Kidney glomerular epithelial cell (primary cell): ENCODE measurements at regions not wholly inside any gene's neighbourhood (a gene's known extent, or its start where the extent isn't known, plus 50 kb on each side); places are given as distances from the start of the nearest gene placed in this dataset.
"Not testable (repeated sequence)": the region's sequence is repeated elsewhere in the genome, so short reads cannot be mapped to it uniquely, and the experiment has no call there.

Source experiments
- DNase-seq: peaks from one replicate; lab custom pipeline; 2025; lab: John Stamatoyannopoulos, UW

DNA sequence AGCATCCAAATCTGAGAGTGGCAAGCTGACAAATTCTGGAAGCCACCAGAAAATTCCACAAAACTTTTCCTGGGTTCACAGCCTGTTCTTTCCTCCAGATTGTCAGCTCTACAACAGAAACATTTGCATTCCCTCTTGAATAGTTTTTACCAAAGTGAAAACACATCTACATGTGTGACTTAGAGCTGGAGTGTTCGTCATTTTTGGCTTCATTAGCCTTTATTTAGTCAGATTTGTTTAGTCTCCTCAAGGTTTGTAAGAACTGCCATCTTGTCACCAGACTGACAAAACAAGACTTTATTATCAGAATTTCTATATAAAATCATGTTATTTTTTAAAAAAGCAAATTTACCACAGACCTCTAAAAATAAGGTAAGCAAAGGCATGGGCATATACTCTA lies 347.3 kb downstream of the TRIM36 start:
- DNase-seq: no peak

DNA sequence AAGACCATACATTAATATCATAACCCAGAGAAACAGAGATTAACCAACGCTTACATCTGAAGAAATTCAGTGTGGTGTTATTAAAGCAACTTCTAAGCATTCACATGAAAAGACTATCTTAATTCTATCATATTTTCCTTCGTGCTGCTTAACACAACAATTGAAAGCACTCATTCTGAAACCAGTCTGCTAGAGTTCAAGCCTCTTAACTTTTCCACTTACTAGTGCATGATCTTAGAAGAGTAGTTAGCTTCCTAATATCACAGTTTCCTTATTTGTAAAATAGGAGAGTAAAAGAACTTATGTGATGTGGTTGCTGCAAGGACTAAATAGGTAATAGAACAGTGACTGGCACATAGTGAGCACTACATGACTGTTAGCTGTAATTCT lies 379.3 kb downstream of the TRIM36 start:
- no peak for DNase-seq

DNA sequence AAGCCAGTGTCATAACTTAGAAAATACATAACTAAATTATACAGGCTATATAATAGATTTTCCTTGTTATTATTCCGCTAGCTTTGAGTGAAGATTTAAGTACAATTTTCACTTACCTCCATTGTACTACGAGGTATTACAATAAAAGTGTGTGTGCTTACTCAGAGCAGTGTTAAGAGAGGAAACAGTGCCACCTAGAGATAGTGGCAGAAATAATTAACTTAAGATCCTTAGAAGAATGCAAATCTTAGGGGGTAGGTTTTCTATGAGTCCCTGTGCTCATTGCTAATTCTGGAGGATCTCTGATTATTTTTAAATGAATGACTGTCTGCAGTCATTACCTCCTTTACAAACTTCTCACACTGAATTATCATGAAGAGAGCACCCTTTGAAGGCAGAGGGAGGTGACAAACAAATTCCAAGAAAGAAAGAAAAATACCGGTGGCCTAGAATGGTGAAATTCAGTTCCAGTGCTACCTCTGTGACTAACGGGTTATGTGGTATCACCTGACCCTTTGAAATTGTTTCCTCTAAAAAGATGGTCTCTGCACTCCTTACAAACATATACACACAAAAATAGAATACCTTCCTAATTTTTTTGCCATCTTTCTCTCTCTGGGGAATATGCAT lies 379.8 kb downstream of the TRIM36 start:
- DNase-seq: peak; percentile 4

DNA sequence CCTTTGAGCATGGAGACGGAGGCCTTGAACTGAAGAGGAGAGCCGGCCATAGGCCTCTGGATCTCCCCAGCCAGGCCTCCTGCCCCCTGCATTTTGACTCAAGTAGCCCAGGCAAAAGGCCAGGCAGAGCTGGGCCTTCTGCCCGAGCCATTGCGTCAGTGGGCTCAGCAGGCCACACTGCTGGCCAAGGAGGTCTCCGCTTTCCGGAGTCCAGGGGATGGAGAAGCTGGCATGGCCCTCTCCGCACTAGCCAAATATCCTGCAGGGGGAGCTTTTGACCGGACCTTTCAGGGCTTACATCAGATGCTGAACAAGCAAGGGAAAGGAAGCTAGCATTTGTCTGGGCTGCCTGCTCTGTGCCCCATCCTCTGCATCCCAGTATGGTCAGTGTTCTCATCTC lies 386.8 kb downstream of the TRIM36 start:
- no peak for DNase-seq

DNA sequence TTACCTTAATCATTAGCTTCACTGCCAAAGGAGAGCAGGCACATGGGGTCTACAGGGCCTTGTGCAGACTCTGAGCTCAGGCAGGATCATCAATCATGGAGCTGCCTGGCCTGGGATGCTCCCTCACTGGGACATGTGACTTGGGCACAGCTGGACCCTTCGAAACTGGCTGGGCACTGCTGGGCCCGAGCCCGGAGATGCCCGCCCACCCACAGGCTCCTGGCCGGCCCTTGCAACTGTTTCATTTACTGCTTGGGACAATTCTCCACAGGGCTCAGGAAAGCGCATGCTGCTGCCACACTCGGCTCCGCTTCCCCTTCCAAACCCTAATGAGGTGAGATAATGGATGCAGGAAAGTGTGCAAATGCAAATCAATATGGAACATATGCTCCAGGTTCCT lies 387.5 kb downstream of the TRIM36 start:
- DNase-seq: no peak

DNA sequence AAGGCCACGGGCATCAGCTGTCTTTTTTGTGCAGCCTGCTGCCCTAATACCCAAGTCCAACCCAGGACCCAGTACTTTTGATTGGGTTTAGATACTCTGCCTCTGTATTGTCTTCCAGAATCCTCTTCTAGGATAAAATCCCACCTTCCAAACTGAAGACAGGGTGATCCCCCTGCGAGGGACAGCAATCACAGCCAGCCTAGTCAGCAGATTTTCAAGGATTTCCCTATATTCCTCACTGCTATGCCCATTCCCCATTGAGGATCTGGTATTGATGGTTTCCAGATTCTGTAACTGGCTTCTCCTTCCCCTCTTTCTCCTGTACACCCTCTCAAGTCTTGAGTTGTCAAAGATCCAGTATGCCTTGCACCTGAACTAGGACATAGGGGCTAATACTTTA lies 389.4 kb downstream of the TRIM36 start:
- DNase-seq: no peak

DNA sequence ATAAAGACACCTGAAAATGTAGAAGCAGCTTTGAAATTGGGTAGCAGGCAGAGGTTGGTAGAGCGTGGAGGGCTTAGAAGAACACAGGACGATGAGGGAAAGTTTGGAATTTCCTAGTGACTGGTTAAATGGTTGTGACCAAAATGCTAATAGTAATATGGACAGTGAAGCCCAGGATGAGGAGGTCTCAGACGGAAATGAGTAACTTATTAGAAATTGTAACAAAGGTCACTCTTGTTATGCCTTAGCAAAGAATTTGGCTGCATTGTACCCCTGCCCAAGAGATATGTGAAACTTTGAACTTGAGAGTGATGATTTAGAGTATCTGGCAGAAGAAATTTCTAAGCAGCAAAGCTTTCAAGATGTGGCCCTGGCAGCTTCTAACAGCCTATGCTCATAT lies 382.5 kb downstream of the KCNN2 start:
- no peak for DNase-seq

DNA sequence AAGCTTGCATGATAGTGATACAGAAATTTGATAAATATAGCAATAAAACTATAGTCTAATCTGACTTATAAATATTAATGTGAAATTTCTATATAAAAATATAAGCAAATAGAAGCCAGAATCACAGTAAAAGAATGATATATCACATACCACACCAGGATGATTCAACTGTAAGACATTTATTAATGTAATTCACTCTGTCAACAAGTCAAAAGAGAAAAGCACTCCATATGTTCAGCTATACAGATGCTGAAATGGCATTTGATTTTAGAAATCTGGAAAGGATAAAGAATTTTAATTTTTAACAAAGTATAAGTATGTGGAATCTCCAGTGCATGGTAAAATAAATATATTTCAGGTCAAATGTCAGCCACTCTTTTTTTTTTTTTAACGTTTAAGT lies 372.4 kb downstream of the KCNN2 start:
- DNase-seq: no peak

DNA sequence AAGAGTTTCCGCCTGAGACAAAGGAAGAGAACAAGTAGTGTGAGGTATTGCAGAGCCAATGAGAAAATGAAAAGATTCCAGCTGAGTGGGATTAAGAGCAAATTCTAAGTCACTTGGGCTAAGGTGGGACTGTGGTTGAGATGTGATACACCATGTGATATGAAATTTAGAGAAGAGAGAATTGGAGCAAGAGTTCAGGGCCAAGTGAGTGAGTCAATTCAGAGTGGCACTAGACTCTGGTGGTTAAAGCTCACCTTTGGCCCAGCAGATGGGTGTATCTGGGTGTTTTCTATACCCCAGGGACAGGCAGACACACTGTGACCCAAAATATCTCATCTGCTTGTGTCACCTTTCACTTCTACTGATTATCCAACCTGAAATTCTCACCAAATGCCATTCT lies 368.1 kb downstream of the KCNN2 start:
- no peak for DNase-seq

DNA sequence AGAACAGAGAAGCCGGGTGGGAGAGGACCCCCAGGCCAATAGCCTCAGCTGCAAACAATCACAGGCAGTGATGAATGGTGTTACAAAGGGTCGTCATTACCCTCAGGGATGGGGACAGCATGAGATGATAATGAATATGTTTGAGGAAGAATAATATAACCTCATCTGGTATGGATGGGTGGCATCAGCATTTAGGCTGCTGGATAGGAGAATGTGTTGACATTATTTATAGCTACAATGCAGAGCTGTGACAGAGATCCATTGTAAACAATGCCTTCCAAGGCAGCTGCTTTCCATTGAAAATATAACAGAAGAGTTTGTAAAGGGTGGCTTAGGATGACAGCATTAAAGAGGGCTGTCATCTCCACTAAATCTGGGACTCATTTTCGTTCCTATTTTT lies 365.5 kb downstream of the KCNN2 start:
- no peak for DNase-seq

DNA sequence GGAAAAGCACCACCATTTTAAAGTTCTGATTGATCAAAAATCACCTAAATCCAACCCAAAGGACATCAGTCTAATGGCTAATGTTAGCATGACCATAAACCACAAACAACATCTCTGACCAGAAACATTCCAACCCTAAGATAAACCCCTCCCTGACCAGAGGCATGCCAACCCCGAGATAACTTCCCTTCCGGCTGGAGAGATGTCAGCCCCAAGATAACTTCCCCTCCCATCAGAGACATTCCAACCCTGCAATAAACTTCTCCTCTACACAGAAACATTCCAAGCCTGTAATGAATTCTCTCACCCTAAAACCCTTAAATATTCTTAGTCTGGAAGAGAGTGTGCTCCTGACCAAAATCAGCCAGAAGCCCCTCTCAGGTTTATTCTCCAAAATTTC lies 364.3 kb downstream of the KCNN2 start:
- DNase-seq: no peak

DNA sequence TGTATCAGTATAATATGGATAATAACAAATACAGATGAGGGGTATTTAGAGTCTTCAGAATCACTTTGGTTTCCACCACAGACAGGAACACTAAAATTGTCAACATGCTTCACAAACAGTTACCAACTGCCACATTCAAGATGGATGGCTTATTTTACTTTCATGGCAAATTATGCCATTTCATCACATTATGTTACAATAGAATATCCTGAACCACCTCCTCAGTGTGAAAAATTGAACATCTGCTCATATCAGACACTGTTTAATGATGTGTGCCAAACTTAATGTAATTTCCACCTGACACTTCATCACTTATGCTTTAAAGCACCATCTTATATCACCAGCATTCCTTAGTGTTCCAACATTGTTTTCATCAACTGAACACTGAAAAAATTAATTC lies 357.4 kb downstream of the KCNN2 start:
- DNase-seq: no peak

DNA sequence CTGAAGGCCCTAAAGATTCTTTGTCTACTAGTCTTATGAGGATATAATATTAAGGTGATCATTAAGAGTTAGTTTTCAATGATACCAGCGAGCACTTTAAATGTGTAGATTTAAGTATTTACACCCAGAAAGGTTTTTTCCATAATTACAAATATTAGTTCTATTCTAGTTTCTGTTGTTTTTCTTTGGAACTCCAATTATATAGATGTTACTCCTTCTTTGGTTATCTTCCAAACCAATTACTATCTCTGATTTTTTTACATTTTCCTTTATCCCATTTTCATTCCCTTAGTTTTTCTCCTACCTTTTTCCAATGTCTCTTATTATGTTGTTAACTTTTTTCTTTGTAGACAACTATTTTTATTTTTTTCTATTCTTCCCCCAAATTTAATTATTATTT lies 355.1 kb downstream of the KCNN2 start:
- no peak for DNase-seq

DNA sequence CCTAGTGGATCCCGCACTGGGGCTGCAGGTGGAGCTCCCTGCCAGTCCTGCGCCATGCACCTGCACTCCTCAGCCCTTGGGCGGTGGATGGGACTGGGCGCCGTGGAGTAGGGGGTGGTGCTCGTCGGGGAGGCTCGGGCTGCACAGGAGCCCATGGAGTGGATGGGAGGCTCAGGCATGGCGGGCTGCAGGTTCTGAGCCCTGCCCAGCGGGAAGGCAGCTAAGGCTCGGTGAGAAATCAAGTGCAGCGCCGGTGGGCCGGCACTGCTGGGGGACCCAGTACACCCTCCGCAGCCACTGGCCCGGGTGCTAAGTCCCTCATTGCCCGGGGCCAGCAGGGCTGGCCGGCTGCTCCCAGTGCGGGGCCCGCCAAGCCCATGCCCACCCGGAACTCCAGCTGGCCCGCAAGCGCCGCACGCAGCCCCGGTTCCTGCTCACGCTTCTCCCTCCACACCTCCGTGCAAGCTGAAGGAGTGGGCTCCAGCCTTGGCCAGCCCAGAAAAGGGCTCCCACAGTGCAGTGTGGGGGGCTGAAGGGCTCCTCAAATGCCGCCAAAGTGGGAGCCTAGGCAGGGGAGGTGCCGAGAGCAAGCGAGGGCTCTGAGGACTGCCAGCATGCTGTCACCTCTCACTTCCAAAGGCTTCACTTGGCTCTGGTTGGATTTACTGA lies 342.5 kb downstream of the KCNN2 start:
- not testable (repeated sequence) for DNase-seq

DNA sequence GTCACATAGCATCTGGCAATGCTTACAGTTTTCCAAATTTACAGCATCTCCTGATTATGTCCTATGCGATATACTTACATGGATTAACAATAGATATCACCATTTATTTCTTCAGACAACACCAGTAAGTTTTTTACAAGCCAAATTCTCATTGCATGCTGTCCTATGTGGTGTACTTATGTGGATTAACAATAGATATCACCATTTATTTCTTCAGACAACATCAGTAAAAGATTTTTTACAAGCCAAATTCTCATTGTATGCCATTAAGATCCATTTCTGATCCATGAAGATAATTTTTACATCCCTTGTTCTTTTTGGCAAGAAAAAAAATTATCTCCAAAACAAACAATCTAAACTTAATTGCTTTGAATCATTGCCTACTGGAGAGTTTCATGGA lies 340.9 kb downstream of the KCNN2 start:
- no peak for DNase-seq

DNA sequence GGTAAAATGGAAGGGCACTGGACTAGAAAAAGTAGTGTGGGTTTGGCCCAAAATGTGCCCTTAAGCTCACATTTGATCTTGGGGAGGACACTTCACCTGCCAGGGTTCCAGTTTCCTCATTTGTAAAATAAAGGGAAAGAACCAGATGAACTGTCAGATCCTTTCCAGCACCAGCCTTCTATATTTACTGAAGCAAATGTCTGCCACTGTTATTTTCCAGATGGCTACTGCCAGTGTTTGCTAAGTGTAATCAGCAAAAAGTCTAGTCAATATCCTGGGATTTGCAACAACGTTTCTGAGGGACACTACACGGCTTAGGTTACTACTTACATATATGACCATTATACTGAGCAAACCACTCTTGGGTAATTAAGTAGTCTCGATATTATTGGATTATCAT lies 340.3 kb downstream of the KCNN2 start:
- DNase-seq: no peak

DNA sequence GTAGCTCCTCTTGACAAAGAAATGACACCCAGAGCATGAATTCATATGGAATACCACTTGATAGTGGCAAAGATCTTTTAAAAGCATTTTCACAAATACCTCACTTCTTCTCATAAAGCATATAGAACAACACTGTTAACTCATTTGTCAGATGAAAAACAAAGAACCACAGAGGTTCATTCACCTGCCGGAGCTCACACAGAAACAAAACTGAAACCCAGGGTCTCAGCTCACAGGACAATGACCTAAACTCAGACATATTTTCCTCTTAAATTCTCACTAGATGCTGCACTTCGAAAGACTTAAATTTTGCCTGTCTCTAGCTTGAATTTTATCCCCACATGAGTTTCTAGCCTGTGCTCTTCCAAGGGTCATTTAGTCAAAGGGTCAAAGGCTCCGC lies 339.0 kb downstream of the KCNN2 start:
- DNase-seq: no peak

DNA sequence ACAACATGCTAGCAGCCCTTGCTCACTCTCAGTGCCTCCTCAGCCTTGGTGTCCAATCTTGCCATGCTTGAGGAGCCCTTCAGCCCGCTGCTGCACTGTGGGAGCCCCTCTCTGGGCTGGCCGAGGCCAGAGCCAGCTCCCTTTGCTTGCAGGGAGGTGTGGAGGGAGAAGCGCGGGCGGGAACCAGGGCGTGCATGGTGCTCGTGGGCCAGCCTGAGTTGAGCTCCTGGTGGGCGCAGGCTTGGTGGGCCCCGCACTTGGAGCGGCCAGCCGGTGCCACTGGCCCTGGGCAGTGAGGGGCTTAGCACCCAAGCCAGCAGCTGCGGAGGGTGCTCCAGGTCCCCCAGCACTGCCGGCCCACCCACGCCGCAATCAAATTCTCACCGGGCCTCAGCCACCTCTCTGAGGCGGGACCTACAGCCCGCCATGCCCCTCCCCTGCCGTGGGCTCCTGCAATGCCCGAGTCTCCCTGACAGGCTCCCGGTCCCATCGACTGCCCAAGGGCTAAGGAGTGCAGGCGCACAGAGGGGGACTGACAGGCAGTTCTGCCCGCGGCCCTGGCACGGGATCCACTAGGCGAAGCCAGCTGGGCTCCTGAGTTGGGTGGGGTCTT lies 333.5 kb downstream of the KCNN2 start:
- DNase-seq: no peak

DNA sequence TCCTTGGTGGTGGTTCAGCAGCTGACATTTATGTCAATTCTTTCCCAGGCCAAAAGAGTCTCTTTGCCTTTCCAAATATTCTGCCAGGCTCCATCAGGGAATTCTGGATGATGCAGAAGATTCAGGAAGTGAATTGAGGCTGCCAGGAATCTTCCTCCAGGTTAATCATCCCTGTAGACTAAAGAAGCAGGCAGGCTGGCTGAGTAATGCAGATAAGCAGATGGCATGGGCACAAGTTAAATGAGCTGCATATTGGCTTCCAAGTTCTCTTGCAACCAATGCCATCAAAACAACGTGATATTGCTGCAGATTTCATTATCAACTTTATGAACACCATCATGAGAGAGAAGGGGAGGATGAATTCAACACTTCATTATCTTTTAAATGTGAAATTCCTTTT lies 324.5 kb downstream of the KCNN2 start:
- DNase-seq: no peak

DNA sequence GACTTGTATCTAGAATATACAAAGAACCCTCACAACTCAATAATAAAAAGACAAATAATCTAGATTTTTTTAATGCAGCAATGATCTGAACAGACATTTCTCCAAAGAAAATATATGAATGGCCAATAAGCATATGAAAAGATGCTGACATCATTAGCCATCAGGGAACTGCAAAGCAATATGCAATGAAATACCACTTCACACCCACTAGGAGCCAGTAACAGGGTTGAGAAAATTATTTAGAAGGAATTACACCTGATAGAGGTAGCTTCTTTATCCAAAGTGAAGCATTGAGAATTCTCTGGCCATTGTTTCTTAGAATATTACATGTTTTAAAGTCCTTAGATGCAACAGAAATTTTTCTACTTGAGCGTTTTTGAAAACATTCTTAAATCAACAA lies 316.9 kb downstream of the KCNN2 start:
- DNase-seq: no peak

DNA sequence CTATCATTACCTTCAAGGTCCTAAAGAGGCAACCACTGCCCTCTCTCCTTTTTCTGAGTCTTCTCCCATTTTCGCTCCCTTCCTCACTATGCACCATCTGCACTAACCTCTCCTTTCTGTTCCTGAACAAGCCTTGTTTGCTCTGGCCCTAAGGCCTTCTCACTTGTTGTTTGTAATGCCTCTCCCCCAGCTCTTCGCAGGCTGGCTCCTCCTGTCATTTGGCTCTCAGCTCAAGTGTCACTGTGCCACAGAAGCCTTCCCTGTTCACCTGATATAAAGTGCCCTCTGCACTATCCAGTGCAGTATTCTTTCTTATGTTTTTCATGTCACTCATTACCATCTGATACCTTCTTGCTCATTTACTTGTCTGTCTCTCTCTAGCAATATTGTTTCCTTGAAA lies 303.7 kb downstream of the KCNN2 start:
- DNase-seq: no peak

DNA sequence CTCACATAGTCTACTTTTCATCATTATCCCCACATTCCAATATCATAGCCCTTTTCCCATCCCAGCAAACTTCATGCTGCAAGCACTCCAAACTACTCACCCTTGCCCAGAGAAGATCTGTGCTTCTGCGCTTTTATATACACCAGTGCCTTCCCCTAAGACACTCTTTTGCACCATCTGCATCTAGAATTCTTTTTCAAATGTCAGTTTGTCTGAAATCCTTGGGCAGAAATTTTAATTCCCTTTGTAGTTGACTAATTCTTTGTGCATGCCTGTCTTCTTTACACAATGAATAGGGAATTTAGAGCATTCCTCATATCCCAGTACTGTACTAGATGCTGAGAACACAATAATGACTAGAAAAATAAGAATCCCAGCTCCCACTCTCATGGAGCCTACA lies 298.9 kb downstream of the KCNN2 start:
- DNase-seq: no peak

DNA sequence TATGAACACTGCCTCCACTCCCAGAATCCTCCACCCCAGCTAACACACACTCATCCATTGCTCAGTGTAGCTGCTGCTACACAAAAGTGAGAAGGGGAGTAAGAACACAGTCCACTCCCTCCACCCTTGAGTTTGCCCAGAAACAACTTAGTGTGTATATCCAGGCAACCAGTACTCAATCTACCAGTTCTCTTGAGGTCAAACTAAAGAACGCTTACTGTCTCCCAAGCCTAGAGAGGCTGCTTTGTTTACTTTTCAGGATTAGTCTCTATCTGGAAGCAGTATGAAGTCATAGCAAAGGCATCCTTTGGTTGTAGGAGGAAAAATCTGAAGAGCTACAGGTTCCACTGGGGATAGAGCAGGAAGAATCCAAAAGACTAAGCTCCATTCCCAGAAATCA lies 296.3 kb downstream of the KCNN2 start:
- DNase-seq: no peak
